H7 (cell line): ENCODE measurements at regions not wholly inside any gene's neighbourhood (a gene's known extent, or its start where the extent isn't known, plus 50 kb on each side); places are given as distances from the start of the nearest gene placed in this dataset.

Experiments used
- DNase-seq: peaks from one replicate; pipeline ENCODE4 v3.0.0; 2012
- H3K27me3 ChIP-seq: 2 replicates; pipeline ENCODE4 v1.6.0; 2011; ENCODE audit warnings: mild to moderate bottlenecking, low read length; ENCODE audit not compliant: control insufficient read depth, insufficient read depth
- H3K36me3 ChIP-seq: replicated peaks from 2 replicates; pipeline ENCODE4 v1.5.1; 2011; ENCODE audit warnings: low read length; ENCODE audit not compliant: control insufficient read depth, insufficient read depth
- H3K4me3 ChIP-seq: 2 replicates; pipeline ENCODE4 v1.5.1; 2011; ENCODE audit warnings: low read depth, mild to moderate bottlenecking, control low read depth, low read length, moderate library complexity; ENCODE audit not compliant: insufficient read depth

- Histone ChIP-seq H3K4me3 (no peak overlapping the region), H3K27me3 (no peaks in the 10 kb centered on the region; the same call in 1 of the 2 replicates), H3K36me3 (no peaks in the 10 kb centered on the region)
- DNase-seq = no peak
These were observed 144.2 kb downstream of the RRAGC start for GRCh38 chr1:38715415-38715814.

DNA sequence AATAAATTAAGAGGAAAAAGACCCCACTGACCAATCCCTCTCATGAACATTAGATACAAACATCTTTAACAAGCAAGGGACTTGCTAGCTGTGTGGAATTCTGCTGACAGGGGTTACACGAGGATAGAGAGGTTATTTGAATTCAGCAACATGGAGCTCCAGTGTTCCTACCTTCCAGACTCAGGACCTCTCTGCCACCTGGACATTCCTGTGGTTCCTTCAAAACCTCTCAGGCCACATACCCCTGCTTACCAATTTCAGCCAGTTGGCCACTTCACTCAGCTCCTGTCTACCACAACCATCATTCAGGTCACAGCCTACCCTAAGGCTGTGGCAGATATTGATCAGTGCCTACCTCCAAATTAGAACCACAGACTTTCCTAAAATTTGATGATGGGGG lies 147.5 kb downstream of the RRAGC start:
- no peak for DNase-seq
- no peaks in the 10 kb centered on the region for H3K36me3 ChIP-seq
- no peaks in the 10 kb centered on the region for H3K27me3 ChIP-seq
- no peak overlapping the region for H3K4me3 ChIP-seq

DNA sequence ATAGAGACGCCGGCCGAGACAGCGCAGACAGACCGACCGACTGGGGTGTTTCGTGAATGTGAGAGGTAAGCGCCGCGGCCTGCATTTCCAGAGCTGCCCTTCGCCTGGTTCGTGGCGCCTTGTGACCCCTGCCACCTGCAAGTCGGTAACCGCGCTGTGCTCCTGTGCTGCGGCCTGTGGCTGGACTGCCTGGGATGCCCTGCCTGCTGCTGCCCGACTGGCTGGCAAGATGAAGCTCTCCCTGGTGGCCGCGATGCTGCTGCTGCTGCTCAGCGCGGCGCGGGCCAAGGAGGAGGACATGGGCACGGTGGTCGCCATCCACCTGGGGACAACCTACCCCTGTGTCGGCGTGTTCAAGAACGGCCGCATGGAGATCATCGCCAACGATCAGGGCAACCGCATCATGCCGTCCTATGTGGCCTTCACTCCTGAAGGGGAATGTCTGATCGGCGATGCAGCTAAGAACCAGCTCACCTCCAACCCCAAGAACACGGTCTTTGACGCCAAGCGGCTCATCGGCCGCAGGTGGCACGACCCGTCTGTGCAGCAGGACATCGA lies 150.8 kb downstream of the RRAGC start:
- peak; percentile 25 for DNase-seq
- Histone ChIP-seq H3K27me3 (no peaks in the 10 kb centered on the region), H3K4me3 (no peak overlapping the region), H3K36me3 (no peaks in the 10 kb centered on the region)

DNA sequence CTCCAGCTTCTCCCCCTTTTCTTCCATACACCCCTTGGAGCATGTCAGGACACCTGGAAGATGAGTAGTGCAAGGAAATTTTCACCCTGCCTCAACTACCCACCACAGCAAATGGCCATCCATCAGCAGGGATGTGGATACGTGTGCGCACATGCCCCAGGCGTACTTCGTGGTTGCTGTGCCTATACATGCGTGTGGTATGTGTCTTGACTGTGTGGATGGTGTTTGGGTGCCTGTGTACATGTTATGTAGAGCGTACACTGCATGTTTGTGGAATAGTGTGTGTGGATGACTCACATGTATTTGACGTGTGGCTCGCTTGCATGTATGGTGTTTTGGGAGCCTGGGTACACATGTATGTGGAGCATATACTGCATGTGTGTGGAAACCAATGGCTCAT lies 158.5 kb downstream of the RRAGC start:
- no peak overlapping the region for H3K4me3 ChIP-seq
- no peaks in the 10 kb centered on the region for H3K36me3 ChIP-seq
- DNase-seq = no peak
- H3K27me3 ChIP-seq = no peaks in the 10 kb centered on the region

- H3K4me3 ChIP-seq = no peak overlapping the region
- H3K36me3 ChIP-seq = no peaks in the 10 kb centered on the region
- H3K27me3 ChIP-seq = no peaks in the 10 kb centered on the region
- DNase-seq = no peak
These were observed 159.5 kb downstream of the RRAGC start for GRCh38 chr1:38700077-38700470.

GRCh38 chr1:38699330-38700076 lies 160.1 kb downstream of the RRAGC start:
- H3K4me3 ChIP-seq = no peak overlapping the region
- DNase-seq = no peak
- H3K27me3 ChIP-seq = no peaks in the 10 kb centered on the region
- no peaks in the 10 kb centered on the region for H3K36me3 ChIP-seq

GRCh38 chr1:38697387-38697786 lies 162.2 kb downstream of the RRAGC start:
- no peak for DNase-seq
- H3K36me3 ChIP-seq = no peaks in the 10 kb centered on the region
- H3K4me3 ChIP-seq = no peak overlapping the region
- no peaks in the 10 kb centered on the region for H3K27me3 ChIP-seq

- H3K4me3 ChIP-seq = no peak overlapping the region
- no peaks in the 10 kb centered on the region for H3K36me3 ChIP-seq
- DNase-seq = no peak
- H3K27me3 ChIP-seq = no peaks in the 10 kb centered on the region
These were observed 163.2 kb downstream of the RRAGC start for GRCh38 chr1:38696371-38696770.

- DNase-seq = no peak
- H3K36me3 ChIP-seq = no peaks in the 10 kb centered on the region
- H3K4me3 ChIP-seq = no peak overlapping the region
- no peaks in the 10 kb centered on the region for H3K27me3 ChIP-seq
These were observed 165.8 kb downstream of the RRAGC start for GRCh38 chr1:38693759-38694158.

DNA sequence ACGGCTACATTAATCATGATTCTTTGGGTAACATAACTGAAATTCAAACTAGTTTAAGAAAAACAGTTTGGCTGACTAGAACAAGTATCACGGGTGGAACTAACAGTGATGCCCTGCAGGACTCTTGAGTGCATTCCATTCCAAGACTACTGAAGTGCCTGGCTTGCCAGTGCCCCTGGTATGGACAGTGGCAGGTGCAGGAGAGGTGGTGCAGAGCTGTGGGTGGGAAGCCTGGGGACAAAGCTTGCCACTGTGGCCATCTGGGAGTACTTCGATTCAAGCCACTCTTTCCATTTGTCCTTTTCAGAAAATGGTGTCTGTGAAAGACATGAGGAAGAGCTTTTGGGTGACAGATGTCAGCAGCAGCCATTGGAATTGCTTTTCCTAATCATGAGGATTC lies 166.5 kb downstream of the RRAGC start:
- no peaks in the 10 kb centered on the region for H3K36me3 ChIP-seq
- DNase-seq = no peak
- no peaks in the 10 kb centered on the region for H3K27me3 ChIP-seq
- H3K4me3 ChIP-seq = no peak overlapping the region

DNA sequence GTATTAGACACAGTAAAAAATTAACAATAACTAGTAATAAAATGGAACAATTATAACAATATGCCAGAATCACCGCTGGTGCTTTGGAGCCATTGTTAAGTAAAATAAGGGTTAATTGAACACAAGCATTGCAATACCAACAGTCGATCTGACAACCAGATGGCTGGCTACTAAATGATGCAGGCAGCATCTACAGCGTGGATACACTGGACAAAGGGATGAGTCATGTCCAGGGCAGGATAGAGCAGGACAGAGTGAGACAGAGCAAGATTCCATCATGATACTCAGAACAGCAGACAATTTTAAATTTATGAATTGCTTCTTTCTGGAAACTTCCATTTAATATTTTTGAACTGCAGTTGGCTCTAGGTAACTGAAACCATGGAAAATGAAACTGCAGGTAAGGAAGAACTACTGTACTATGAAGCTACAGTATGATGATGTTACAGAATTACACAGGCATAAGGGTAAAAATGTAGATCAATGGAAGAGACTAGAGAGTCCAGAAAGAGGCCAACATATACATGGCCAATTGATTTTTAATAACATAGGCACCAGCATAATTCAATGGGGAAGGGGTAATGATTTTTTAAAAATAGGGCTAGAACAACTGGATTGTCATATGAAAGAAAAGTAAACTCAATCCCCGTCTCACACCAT lies 168.7 kb downstream of the RRAGC start:
- H3K4me3 ChIP-seq = no peak overlapping the region
- no peak for DNase-seq
- H3K27me3 ChIP-seq = no peaks in the 10 kb centered on the region
- no peaks in the 10 kb centered on the region for H3K36me3 ChIP-seq

- Histone ChIP-seq H3K4me3 (no peak overlapping the region), H3K36me3 (no peaks in the 10 kb centered on the region), H3K27me3 (no peaks in the 10 kb centered on the region)
- DNase-seq = peak; percentile 20
These were observed 172.7 kb downstream of the RRAGC start for GRCh38 chr1:38686927-38687255.

DNA sequence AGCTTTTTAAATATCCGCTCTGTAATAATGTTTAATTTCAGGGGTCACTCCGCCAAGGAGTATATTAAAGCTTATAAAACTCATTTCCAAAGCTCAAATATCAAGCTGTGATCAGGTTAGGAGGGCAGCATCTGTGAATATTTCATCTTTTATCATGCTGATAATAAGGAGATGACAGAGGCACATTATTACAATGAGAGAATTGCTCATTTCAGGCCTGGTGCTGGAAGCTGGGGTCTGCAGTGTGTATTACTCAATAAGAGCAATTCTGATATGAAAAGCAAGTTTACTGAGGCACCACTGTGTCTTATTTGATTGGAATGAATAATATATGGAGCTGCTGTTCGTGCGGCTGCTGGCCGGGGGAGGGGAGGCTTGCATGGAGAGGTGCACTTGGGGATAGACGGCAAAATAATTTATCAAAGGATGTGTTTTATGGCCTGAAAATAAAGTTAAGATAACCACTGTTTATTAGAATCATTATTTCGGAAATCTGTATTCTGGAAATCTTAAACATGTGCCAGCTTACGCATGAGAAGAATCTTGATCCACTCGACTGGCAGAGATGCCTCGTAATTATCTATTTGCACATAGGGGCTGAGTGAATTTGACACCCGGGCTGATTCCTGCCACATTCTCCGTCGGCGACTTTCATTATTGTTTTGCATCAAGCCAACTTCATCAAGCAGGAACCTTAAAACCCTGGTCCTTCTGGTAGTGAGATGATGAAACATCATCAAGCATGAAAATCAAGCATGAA lies 173.2 kb downstream of the RRAGC start:
- no peaks in the 10 kb centered on the region for H3K27me3 ChIP-seq

GRCh38 chr1:38685388-38685787 lies 174.2 kb downstream of the RRAGC start:
- Histone ChIP-seq H3K4me3 (no peak overlapping the region), H3K36me3 (no peaks in the 10 kb centered on the region), H3K27me3 (no peaks in the 10 kb centered on the region)
- DNase-seq = no peak

More for the DNA sequence above, 173.2 kb downstream of the RRAGC start:
- Histone ChIP-seq H3K36me3 (no peaks in the 10 kb centered on the region), H3K4me3 (no peak overlapping the region)
- no peak for DNase-seq
